ENCODE measurements at regions not wholly inside any gene's neighbourhood (a gene's known extent, or its start where the extent isn't known, plus 50 kb on each side); places are given as distances from the start of the nearest gene placed in this dataset.

DNA sequence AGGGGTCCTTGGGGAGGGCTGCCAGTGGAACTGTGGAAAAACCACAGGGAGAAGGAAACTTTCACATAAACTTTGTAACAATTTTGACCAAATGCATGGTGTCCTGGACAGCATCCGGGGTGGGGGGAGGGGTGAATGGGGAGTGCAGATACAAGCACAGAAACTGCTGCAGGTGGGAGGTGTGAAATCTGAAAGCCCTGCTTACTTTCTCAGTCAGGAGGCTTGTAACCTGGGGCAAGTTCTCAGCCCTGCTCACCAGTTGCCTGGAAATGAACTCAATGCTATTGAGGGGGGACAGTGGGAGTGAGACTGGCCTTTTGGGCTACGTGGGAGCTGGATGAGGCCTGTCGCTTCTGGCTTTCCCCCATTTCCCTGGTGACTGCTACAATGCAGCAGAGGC is 694.5 kb upstream of the ZNF608 start:
- no peak for DNase-seq (ENCODE audit: low spot score, unreplicated experiment)
- peaks cover 1% of the 10 kb centered on the region for H3K36me3 Mint-ChIP-seq (ENCODE audit: insufficient read depth)
- TF ChIP-seq, protein P1, sequence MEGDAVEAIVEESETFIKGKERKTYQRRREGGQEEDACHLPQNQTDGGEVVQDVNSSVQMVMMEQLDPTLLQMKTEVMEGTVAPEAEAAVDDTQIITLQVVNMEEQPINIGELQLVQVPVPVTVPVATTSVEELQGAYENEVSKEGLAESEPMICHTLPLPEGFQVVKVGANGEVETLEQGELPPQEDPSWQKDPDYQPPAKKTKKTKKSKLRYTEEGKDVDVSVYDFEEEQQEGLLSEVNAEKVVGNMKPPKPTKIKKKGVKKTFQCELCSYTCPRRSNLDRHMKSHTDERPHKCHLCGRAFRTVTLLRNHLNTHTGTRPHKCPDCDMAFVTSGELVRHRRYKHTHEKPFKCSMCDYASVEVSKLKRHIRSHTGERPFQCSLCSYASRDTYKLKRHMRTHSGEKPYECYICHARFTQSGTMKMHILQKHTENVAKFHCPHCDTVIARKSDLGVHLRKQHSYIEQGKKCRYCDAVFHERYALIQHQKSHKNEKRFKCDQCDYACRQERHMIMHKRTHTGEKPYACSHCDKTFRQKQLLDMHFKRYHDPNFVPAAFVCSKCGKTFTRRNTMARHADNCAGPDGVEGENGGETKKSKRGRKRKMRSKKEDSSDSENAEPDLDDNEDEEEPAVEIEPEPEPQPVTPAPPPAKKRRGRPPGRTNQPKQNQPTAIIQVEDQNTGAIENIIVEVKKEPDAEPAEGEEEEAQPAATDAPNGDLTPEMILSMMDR (IDR thresholded peaks at IDR 0.05; ENCODE audit: unreplicated experiment), result no peak
- no peaks in the 10 kb centered on the region for H3K27me3 Mint-ChIP-seq
- H3K4me1 Mint-ChIP-seq (ENCODE audit: low read depth), result peaks cover 2% of the 10 kb centered on the region
- H3K27ac Mint-ChIP-seq, result no peak overlapping the region
- no peak overlapping the region for H3K4me3 Mint-ChIP-seq (ENCODE audit: low read depth)
- H3K9me3 Mint-ChIP-seq (ENCODE audit: low read depth), result peaks cover 23% of the 10 kb centered on the region

DNA sequence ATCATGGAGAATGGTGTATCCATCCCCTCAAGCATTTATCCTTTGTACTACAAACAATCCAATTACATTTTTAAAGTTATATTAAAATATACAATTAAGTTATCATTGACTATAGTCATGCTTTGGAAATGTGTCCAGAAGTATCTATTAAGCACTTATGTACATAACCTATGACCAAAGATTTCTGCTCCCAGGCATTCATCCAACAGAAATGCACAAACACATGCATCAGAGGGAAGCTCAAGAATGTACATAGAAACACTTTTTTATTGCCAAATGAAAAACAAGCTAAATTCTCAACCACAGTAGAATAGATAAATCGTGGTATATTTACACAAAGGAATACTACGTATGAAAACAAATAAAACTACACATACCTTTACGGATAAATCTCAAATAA is 700.5 kb upstream of the ZNF608 start:
- TF ChIP-seq, protein P1 (IDR thresholded peaks at IDR 0.05; ENCODE audit: unreplicated experiment), result no peak
- Mint-ChIP-seq H3K27ac (no peak overlapping the region), H3K36me3 (ENCODE audit: insufficient read depth) (peaks cover 1% of the 10 kb centered on the region), H3K4me3 (ENCODE audit: low read depth) (no peak overlapping the region), H3K9me3 (ENCODE audit: low read depth) (peaks cover 20% of the 10 kb centered on the region), H3K27me3 (no peaks in the 10 kb centered on the region), H3K4me1 (ENCODE audit: low read depth) (no peaks in the 10 kb centered on the region)
- no peak for DNase-seq (ENCODE audit: low spot score, unreplicated experiment)

- H3K9me3 Mint-ChIP-seq (ENCODE audit: low read depth), result peaks cover 4% of the 10 kb centered on the region
- no peak for DNase-seq (ENCODE audit: low spot score, unreplicated experiment)
- H3K27ac Mint-ChIP-seq, result no peak overlapping the region
- TF ChIP-seq, protein P1 (IDR thresholded peaks at IDR 0.05; ENCODE audit: unreplicated experiment), result no peak
- H3K36me3 Mint-ChIP-seq (ENCODE audit: insufficient read depth), result no peaks in the 10 kb centered on the region
- no peaks in the 10 kb centered on the region for H3K4me1 Mint-ChIP-seq (ENCODE audit: low read depth)
- no peak overlapping the region for H3K4me3 Mint-ChIP-seq (ENCODE audit: low read depth)
- no peaks in the 10 kb centered on the region for H3K27me3 Mint-ChIP-seq
Observed at GRCh38 chr5:125450771-125451170, 704.3 kb upstream of the ZNF608 start.

DNA sequence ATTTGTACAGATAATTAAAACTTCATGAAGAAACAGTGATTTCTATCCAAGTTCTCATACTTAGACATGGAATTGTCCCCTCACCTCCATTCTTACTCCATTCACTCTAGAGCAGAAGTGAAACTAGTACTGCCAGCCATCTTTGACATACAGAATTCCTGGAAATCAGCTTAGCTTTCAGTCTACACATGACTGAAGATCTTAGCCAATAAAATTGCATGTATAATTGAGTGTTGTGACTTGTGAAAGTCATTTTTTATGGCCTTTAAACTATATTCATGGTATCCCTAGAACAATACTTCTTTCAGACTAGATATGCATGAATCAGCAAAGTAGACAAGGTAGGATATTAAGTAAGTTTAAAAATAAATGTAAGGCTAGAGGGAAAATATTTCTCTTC is 705.2 kb upstream of the ZNF608 start:
- Mint-ChIP-seq H3K9me3 (ENCODE audit: low read depth) (peaks cover 7% of the 10 kb centered on the region), H3K27me3 (no peaks in the 10 kb centered on the region), H3K4me3 (ENCODE audit: low read depth) (no peak overlapping the region), H3K36me3 (ENCODE audit: insufficient read depth) (no peaks in the 10 kb centered on the region), H3K4me1 (ENCODE audit: low read depth) (no peaks in the 10 kb centered on the region), H3K27ac (no peak overlapping the region)
- no peak for DNase-seq (ENCODE audit: low spot score, unreplicated experiment)
- TF ChIP-seq, protein P1 (IDR thresholded peaks at IDR 0.05; ENCODE audit: unreplicated experiment), result no peak

- no peak overlapping the region for H3K27ac Mint-ChIP-seq
- peaks cover 4% of the 10 kb centered on the region for H3K36me3 Mint-ChIP-seq (ENCODE audit: insufficient read depth)
Observed at GRCh38 chr5:125452991-125453390, 706.6 kb upstream of the ZNF608 start.

More at GRCh38 chr5:125452991-125453390, 706.6 kb upstream of the ZNF608 start:
- Mint-ChIP-seq H3K27me3 (no peaks in the 10 kb centered on the region), H3K4me3 (ENCODE audit: low read depth) (no peak overlapping the region), H3K9me3 (ENCODE audit: low read depth) (peaks cover 14% of the 10 kb centered on the region), H3K4me1 (ENCODE audit: low read depth) (no peaks in the 10 kb centered on the region)
- no peak for DNase-seq (ENCODE audit: low spot score, unreplicated experiment)
- TF ChIP-seq, protein P1 (IDR thresholded peaks at IDR 0.05; ENCODE audit: unreplicated experiment), result no peak
